Suprapubic skin (tissue), 4 donors: ENCODE measurements at regions not wholly inside any gene's neighbourhood (a gene's known extent, or its start where the extent isn't known, plus 50 kb on each side); places are given as distances from the start of the nearest gene placed in this dataset.
A peak's percentile ranks its signal among the peaks of the same experiment; 100 is the strongest.

Source experiments
- DNase-seq, 2 donors: peaks; one replicate each; pipeline ENCODE4 v3.0.0-alpha.2; 2019; ENCODE audit warnings: low spot score in 2 of 2
- H3K27ac ChIP-seq: fragments of 200-600 bp; sonication (generic); one replicate; pipeline ENCODE4 v1.5.1; 2019
- H3K27me3 ChIP-seq: fragments of 200-600 bp; sonication (generic); one replicate; pipeline ENCODE4 v1.5.1; 2019
- H3K36me3 ChIP-seq: fragments of 200-600 bp; sonication (generic); one replicate; pipeline ENCODE4 v1.5.1; 2019
- H3K4me1 ChIP-seq: fragments of 200-600 bp; sonication (generic); one replicate; pipeline ENCODE4 v1.5.1; 2019
- H3K4me3 ChIP-seq: fragments of 200-600 bp; sonication (generic); one replicate; pipeline ENCODE4 v1.5.1; 2019; ENCODE audit warnings: mild to moderate bottlenecking
- H3K9me3 ChIP-seq: fragments of 200-600 bp; sonication (generic); one replicate; pipeline ENCODE4 v1.5.1; 2019
- EP300 ChIP-seq: sonication (generic); formaldehyde crosslinking; IDR thresholded peaks from one replicate; pipeline ENCODE4 v1.6.1; 2017; ENCODE audit warnings: antibody characterized with exemption
- POLR2A ChIP-seq, 2 donors: fragments of 450-650 bp; IDR thresholded peaks; one replicate each; pipeline ENCODE4 v1.6.1; 2017; ENCODE audit warnings: antibody characterized with exemption in 2 of 2, mild to moderate bottlenecking in 2 of 2, moderate library complexity in 2 of 2
- POLR2AphosphoS5 ChIP-seq, 3 donors: sonication (generic); formaldehyde crosslinking; IDR thresholded peaks; one replicate each; pipeline ENCODE4 v1.6.1; 2017; ENCODE audit warnings: antibody characterized with exemption in 3 of 3
- WGBS: methylation state at CpG from one replicate; pipeline ENCODE4 v1.1.5; 2018; 5-methylcytosine and 5-hydroxymethylcytosine counted together
- TF ChIP-seq, protein P1 (sequence below), 2 donors: fragments of 200-600 bp in 1 of 2; fragments of 450-650 bp in 1 of 2; sonication (generic) in 1 of 2; IDR thresholded peaks; one replicate each; pipeline ENCODE4 v1.5.1; 2016 to 2019; ENCODE audit warnings: antibody characterized with exemption in 2 of 2, mild to moderate bottlenecking in 1 of 2, moderate library complexity in 1 of 2

DNA sequence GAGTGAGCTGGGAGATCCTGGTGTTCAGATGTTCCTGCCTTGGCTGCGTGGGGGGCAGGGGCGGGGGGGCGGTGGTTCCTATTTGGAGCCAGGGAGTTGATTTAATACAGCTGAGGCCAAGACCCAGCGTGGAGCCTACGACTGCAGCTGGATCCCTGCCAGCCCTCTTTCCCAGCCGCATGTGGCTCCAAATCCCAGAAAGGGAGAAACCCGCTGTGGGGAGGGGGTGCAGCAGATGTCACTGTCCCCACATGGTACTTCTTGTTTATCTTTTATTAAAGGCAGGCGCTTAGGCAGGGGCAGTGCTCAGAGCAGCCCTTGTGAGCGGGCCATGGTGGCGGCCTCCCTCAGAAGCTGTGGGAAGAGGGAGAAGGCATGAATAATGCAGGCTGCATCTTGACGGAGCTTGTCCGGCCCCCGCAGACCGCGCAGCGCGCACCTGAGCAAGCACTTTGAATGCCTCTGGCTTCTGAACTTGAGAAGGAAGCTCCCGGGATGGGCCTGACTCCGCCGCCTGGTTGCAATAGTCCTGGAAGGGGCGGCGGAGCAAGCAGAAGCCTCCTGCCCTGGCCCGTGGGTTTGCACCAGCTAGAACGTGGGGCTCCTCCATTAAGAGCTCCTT lies 112.1 kb downstream of the GLI2 start:
- peak in 1 of 2 donors; percentile 65 for DNase-seq
- Histone ChIP-seq H3K27me3 (no peaks in the 10 kb centered on the region), H3K4me1 (peaks cover 57% of the 10 kb centered on the region), H3K9me3 (no peaks in the 10 kb centered on the region), H3K27ac (peak overlapping the region; percentile 65), H3K36me3 (no peaks in the 10 kb centered on the region), H3K4me3 (no peak overlapping the region)
- WGBS = 29% methylated on average over 8 of the region's 24 CpGs
- TF ChIP-seq, protein P1, sequence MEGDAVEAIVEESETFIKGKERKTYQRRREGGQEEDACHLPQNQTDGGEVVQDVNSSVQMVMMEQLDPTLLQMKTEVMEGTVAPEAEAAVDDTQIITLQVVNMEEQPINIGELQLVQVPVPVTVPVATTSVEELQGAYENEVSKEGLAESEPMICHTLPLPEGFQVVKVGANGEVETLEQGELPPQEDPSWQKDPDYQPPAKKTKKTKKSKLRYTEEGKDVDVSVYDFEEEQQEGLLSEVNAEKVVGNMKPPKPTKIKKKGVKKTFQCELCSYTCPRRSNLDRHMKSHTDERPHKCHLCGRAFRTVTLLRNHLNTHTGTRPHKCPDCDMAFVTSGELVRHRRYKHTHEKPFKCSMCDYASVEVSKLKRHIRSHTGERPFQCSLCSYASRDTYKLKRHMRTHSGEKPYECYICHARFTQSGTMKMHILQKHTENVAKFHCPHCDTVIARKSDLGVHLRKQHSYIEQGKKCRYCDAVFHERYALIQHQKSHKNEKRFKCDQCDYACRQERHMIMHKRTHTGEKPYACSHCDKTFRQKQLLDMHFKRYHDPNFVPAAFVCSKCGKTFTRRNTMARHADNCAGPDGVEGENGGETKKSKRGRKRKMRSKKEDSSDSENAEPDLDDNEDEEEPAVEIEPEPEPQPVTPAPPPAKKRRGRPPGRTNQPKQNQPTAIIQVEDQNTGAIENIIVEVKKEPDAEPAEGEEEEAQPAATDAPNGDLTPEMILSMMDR (IDR thresholded peaks at IDR 0.05) = no peak
- no peak for TF ChIP-seq POLR2AphosphoS5 (IDR thresholded peaks at IDR 0.05)
- no peak for TF ChIP-seq EP300
- TF ChIP-seq POLR2A (IDR thresholded peaks at IDR 0.05) = no peak

DNA sequence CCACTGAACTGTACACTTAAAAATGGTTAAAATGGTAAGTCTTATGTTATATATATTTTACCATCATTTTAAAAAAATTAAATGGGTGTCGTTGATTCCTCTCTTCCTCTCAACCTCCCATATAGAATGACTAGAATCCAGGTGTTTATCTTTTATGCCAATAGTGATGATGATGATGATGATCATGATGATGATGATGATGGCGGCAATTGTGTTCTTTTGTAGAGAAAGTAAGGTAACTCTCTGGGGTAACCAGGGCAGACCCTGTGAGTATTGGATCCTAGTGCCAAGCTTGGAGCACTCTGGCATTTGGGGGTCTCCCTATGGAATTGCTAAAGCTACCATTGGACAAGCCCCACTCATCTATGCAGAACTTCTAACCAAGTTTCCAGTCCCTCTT lies 113.6 kb downstream of the GLI2 start:
- TF ChIP-seq, protein P1 (IDR thresholded peaks at IDR 0.05) = no peak
- H3K4me3 ChIP-seq = no peak overlapping the region
- no peak for DNase-seq
- no peaks in the 10 kb centered on the region for H3K36me3 ChIP-seq
- no peaks in the 10 kb centered on the region for H3K9me3 ChIP-seq
- H3K27ac ChIP-seq = no peak overlapping the region
- no peaks in the 10 kb centered on the region for H3K27me3 ChIP-seq
- WGBS = 93% methylated on average over 2 of the region's 2 CpGs
- peaks cover 52% of the 10 kb centered on the region for H3K4me1 ChIP-seq

DNA sequence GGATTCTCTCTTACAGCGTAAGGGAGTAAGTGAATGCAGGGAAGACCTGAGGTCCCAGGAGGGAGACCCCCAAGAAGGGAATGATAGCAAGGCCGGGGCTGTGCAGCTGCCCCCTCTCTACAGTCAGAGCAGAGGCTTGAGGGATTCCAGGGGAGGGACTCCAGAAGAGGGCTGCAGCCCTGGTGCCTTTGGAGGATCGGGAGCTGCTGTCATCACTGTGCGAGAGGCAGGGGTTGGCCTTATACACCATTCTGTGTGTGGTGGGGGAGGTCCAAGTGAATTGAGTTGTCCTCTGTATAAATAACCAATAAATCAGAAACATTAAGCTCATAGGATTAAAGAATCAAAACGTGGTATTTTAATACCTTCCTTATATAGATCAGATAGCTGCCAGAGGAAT lies 114.9 kb downstream of the GLI2 start:
- no peak overlapping the region for H3K4me3 ChIP-seq
- DNase-seq = peak in 1 of 2 donors; percentile 43
- H3K9me3 ChIP-seq = no peaks in the 10 kb centered on the region
- no peaks in the 10 kb centered on the region for H3K27me3 ChIP-seq
- no peak overlapping the region for H3K27ac ChIP-seq
- H3K36me3 ChIP-seq = no peaks in the 10 kb centered on the region
- TF ChIP-seq EP300 (no peak), POLR2A (IDR thresholded peaks at IDR 0.05) (no peak)
- TF ChIP-seq, protein P1 (IDR thresholded peaks at IDR 0.05) = no peak
- WGBS = 67% methylated on average over 5 of the region's 5 CpGs
- peaks cover 39% of the 10 kb centered on the region for H3K4me1 ChIP-seq

DNA sequence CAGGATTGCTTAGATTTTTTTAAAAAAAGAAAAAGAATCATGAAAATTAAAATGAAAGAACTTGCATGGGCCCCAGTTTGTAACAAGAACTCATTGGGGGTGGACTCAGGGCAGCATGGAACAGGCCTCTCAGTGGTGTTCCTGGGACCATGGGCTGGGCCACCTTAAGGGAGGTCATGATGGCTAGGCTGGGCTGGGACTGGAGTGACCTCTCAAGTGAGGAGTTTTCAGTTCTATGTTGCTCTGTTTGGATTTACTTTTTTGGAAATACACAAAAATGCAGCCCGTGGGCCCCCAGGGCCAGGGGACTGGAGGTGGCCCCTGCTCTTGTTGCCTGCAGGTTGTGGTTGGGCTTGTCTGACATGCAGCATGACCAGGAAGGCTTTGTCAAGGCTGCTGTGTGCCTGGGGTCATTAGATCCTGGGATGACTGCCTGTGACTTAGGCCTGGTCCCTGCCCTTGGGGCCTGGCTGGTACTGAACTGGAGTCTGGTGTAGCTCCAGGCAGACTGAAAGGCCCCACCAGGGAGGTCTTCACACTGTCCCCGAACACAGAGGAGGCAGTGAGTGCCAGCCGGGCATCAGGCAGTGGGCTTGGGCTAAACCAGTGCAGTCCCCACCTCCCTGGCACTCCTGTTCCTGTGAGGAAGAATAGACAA lies 115.6 kb downstream of the GLI2 start:
- peaks cover 35% of the 10 kb centered on the region for H3K4me1 ChIP-seq
- H3K36me3 ChIP-seq = no peaks in the 10 kb centered on the region
- peak in 1 of 2 donors; percentile 53 for DNase-seq
- TF ChIP-seq, protein P1 (IDR thresholded peaks at IDR 0.05) = no peak
- TF ChIP-seq POLR2A (IDR thresholded peaks at IDR 0.05) (no peak), EP300 (no peak), POLR2AphosphoS5 (IDR thresholded peaks at IDR 0.05) (no peak)
- H3K27ac ChIP-seq = no peak overlapping the region
- H3K9me3 ChIP-seq = no peaks in the 10 kb centered on the region
- WGBS = 84% methylated on average over 3 of the region's 3 CpGs
- H3K4me3 ChIP-seq = no peak overlapping the region
- no peaks in the 10 kb centered on the region for H3K27me3 ChIP-seq

DNA sequence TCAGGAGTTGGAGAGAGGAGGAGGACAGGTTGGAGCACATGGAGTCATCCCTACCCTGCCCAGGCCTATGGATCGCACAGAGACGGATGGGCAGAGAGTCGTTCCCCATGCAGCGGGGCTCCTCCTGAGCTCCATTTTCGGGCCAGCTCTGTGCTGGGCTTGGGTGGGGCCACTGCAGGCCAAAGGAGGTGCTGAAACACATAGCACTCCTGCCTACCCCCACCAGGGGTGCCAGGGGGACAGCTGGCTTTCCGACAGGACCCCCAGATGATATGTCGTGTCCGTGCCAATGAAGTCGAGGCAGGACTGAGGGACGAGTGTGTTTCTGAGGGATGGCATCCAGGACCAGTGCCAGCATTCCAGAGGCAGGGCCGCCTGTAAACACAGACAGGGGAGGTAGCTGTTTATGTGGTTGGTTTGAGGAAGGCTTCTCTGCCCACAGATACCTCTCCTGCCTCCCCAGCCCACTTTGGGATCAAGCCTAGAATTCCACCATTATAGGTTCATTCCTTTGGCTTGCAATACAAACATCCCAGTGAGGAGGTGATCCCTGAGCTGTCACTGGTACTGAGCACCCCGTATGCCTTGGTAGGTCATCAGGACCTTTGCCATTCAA lies 116.6 kb downstream of the GLI2 start:
- Histone ChIP-seq H3K27me3 (no peaks in the 10 kb centered on the region), H3K36me3 (no peaks in the 10 kb centered on the region), H3K9me3 (no peaks in the 10 kb centered on the region), H3K4me3 (no peak overlapping the region), H3K4me1 (peaks cover 32% of the 10 kb centered on the region), H3K27ac (no peak overlapping the region)
- peak in 1 of 2 donors; percentile 44 for DNase-seq
- TF ChIP-seq POLR2AphosphoS5 (IDR thresholded peaks at IDR 0.05) (no peak), POLR2A (IDR thresholded peaks at IDR 0.05) (no peak), EP300 (no peak)
- TF ChIP-seq, protein P1 (IDR thresholded peaks at IDR 0.05) = no peak
- 90% methylated on average over 12 of the region's 12 CpGs for WGBS
